ENCODE measurements at regions not wholly inside any gene's neighbourhood (a gene's known extent, or its start where the extent isn't known, plus 50 kb on each side); places are given as distances from the start of the nearest gene placed in this dataset.

- Histone ChIP-seq H3K9me2 (no peaks in the 10 kb centered on the region), H3K4me3 (ENCODE audit: low read depth in 2 of 2, low read length in 1 of 2) (no peak overlapping the region), H3K27me3 (ENCODE audit: insufficient read depth) (no peaks in the 10 kb centered on the region), H3K36me3 (replicated peaks in 1 of 2; ENCODE audit: control insufficient read depth in 1 of 2, insufficient read depth in 2 of 2, low read length in 1 of 2) (no peaks in the 10 kb centered on the region), H3F3A (replicated peaks; ENCODE audit: insufficient read depth) (no peaks in the 10 kb centered on the region), H4K20me1 (ENCODE audit: insufficient read depth) (no peaks in the 10 kb centered on the region), H3K4me2 (no peak overlapping the region), H2AFZ (ENCODE audit: low read depth) (no peak overlapping the region), H3K9ac (no peak overlapping the region), H3K4me1 (ENCODE audit: control insufficient read depth in 1 of 2, insufficient read depth in 2 of 2, low read depth in 1 of 2, low read length in 1 of 2) (no peaks in the 10 kb centered on the region), H3K9me3 (no peaks in the 10 kb centered on the region), H3K27ac (ENCODE audit: low read depth in 2 of 2, low read length in 1 of 2) (no peak overlapping the region), H3K79me2 (ENCODE audit: insufficient read depth) (no peaks in the 10 kb centered on the region)
- no peak for TF ChIP-seq FOXJ3 (CRISPR knock-in tag; IDR thresholded peaks at IDR 0.05)
- TF ChIP-seq GABPA (IDR thresholded peaks at IDR 0.05; ENCODE audit: low read depth): no peak
- TF ChIP-seq MXI1 (IDR thresholded peaks at IDR 0.05; ENCODE audit: low read depth, low read length): no peak
- TF ChIP-seq POLR2AphosphoS5 (IDR thresholded peaks at IDR 0.05; ENCODE audit: low read depth, low read length): no peak
- no peak for TF ChIP-seq CHD2 (IDR thresholded peaks at IDR 0.05; ENCODE audit: low read length, partially characterized antibody)
- no peak for TF ChIP-seq FOXM1 (IDR thresholded peaks at IDR 0.05; ENCODE audit: low read depth)
- TF ChIP-seq USF2 (IDR thresholded peaks at IDR 0.05; ENCODE audit: borderline replicate concordance, low read depth, low read length): no peak
- no peak for TF ChIP-seq NFIC (IDR thresholded peaks at IDR 0.05; ENCODE audit: borderline replicate concordance)
- TF ChIP-seq RAD21 (IDR thresholded peaks at IDR 0.05; ENCODE audit: low read length): no peak
- TF ChIP-seq TAF1 (IDR thresholded peaks at IDR 0.05; ENCODE audit: borderline replicate concordance, low read depth, low read length): no peak
- no peak for TF ChIP-seq GATA2 (CRISPR knock-in tag; IDR thresholded peaks at IDR 0.05)
- TF ChIP-seq IRF3 (IDR thresholded peaks at IDR 0.05; ENCODE audit: low read depth, low read length): no peak
- no peak for TF ChIP-seq MEF2A (IDR thresholded peaks at IDR 0.05; ENCODE audit: borderline replicate concordance, low read depth)
- no peak for TF ChIP-seq ELF1 (IDR thresholded peaks at IDR 0.05)
- no peak for TF ChIP-seq NRF1 (IDR thresholded peaks at IDR 0.05; ENCODE audit: low read depth, low read length)
- no peak for DNase-seq
- WGBS (ENCODE audit: low lambda C conversion rate): 12% methylated on average over 2 of the region's 2 CpGs
- ChIA-PET POLR2A (no interaction called here), CTCF (no interaction called here)
These were observed 1290.6 kb upstream of the CDH6 start for GRCh38 chr5:29902859-29903258.

- no peak overlapping the region for H3K4me3 ChIP-seq (ENCODE audit: low read depth in 2 of 2, low read length in 1 of 2)
- no peak overlapping the region for H3K9ac ChIP-seq
- no peak overlapping the region for H3K4me2 ChIP-seq
- H3K9me3 ChIP-seq: no peaks in the 10 kb centered on the region
- H3F3A ChIP-seq (replicated peaks; ENCODE audit: insufficient read depth): no peaks in the 10 kb centered on the region
- 8% methylated on average over 2 of the region's 2 CpGs for WGBS (ENCODE audit: low lambda C conversion rate)
- DNase-seq: no peak
- no peaks in the 10 kb centered on the region for H3K4me1 ChIP-seq (ENCODE audit: control insufficient read depth in 1 of 2, insufficient read depth in 2 of 2, low read depth in 1 of 2, low read length in 1 of 2)
- ChIA-PET CTCF (no interaction called here), POLR2A (no interaction called here)
- no peak overlapping the region for H3K27ac ChIP-seq (ENCODE audit: low read depth in 2 of 2, low read length in 1 of 2)
- no peaks in the 10 kb centered on the region for H4K20me1 ChIP-seq (ENCODE audit: insufficient read depth)
- no peaks in the 10 kb centered on the region for H3K36me3 ChIP-seq (replicated peaks in 1 of 2; ENCODE audit: control insufficient read depth in 1 of 2, insufficient read depth in 2 of 2, low read length in 1 of 2)
- no peaks in the 10 kb centered on the region for H3K27me3 ChIP-seq (ENCODE audit: insufficient read depth)
- H3K79me2 ChIP-seq (ENCODE audit: insufficient read depth): no peaks in the 10 kb centered on the region
- no peak overlapping the region for H2AFZ ChIP-seq (ENCODE audit: low read depth)
- H3K9me2 ChIP-seq: no peaks in the 10 kb centered on the region
- no peak for TF ChIP-seq TEAD4 (IDR thresholded peaks at IDR 0.05; ENCODE audit: borderline replicate concordance, insufficient read depth)
- no peak for TF ChIP-seq NRF1 (IDR thresholded peaks at IDR 0.05; ENCODE audit: low read depth, low read length)
- no peak for TF ChIP-seq GABPA (IDR thresholded peaks at IDR 0.05; ENCODE audit: low read depth)
- no peak for TF ChIP-seq USF2 (IDR thresholded peaks at IDR 0.05; ENCODE audit: borderline replicate concordance, low read depth, low read length)
- TF ChIP-seq USF1 (IDR thresholded peaks at IDR 0.05; ENCODE audit: borderline replicate concordance, low read depth): no peak
- TF ChIP-seq NFIC (IDR thresholded peaks at IDR 0.05; ENCODE audit: borderline replicate concordance): no peak
- TF ChIP-seq RAD21 (IDR thresholded peaks at IDR 0.05; ENCODE audit: low read length): no peak
- no peak for TF ChIP-seq CTCF (IDR thresholded peaks at IDR 0.05)
- no peak for TF ChIP-seq SMC3 (IDR thresholded peaks at IDR 0.05; ENCODE audit: low read depth, low read length)
- TF ChIP-seq MAX (IDR thresholded peaks at IDR 0.05; ENCODE audit: low read depth): no peak
These were observed 1293.9 kb upstream of the CDH6 start for GRCh38 chr5:29899583-29899982.

Measured in SK-N-SH (cell line).